Adrenal gland (tissue), 5 donors: ENCODE measurements at regions not wholly inside any gene's neighbourhood (a gene's known extent, or its start where the extent isn't known, plus 50 kb on each side); places are given as distances from the start of the nearest gene placed in this dataset.

Experiments used
- CTCF ChIP-seq, 6 experiments: fragments of 450-650 bp in 4 of 6; fragments of 200-600 bp in 2 of 6; sonication (generic) in 1 of 6; IDR thresholded peaks; 1 replicate in 5 of 6; 2 replicates in 1 of 6; pipeline versions ENCODE4 v1.5.1 to v1.8.0; 2016 to 2021; ENCODE audit warnings: antibody characterized with exemption in 6 of 6, mild to moderate bottlenecking in 2 of 6, moderate library complexity in 1 of 6
- POLR2A ChIP-seq, 2 donors: fragments of 450-650 bp; IDR thresholded peaks; one replicate each; pipeline ENCODE4 v1.6.1; 2017; ENCODE audit warnings: antibody characterized with exemption in 2 of 2, mild to moderate bottlenecking in 2 of 2, moderate library complexity in 1 of 2
- donor health status: DM: no; HTN: no; CAD: no.

GRCh38 chr1:189619682-189620332 lies 857.9 kb downstream of the BRINP3 start:
- TF ChIP-seq CTCF (IDR thresholded peaks at IDR 0.05) (no peak), POLR2A (IDR thresholded peaks at IDR 0.05) (no peak)
